NT2/D1 (cell line): ENCODE measurements at regions not wholly inside any gene's neighbourhood (a gene's known extent, or its start where the extent isn't known, plus 50 kb on each side); places are given as distances from the start of the nearest gene placed in this dataset.

ENCODE experiments used
- YY1 ChIP-seq: IDR thresholded peaks from 2 replicates; pipeline ENCODE4 v1.6.1; 2011; ENCODE audit not compliant: insufficient read length, insufficient read depth
- ZNF274 ChIP-seq: IDR thresholded peaks from 2 replicates; pipeline ENCODE4 v1.6.1; 2011; ENCODE audit warnings: mild to moderate bottlenecking, low read depth, low read length

GRCh38 chr4:107203733-107204132 is 167.6 kb upstream of the DKK2 start:
- TF ChIP-seq YY1 (no peak), ZNF274 (no peak)
